ENCODE measurements at regions not wholly inside any gene's neighbourhood (a gene's known extent, or its start where the extent isn't known, plus 50 kb on each side); places are given as distances from the start of the nearest gene placed in this dataset.

- no peak for DNase-seq (ENCODE audit: low read depth in 3 of 3)
These were observed 259.5 kb downstream of the BRD1 start for GRCh38 chr22:49567899-49568750.

GRCh38 chr22:49566693-49567092 lies 261.0 kb downstream of the BRD1 start:
- no peak for DNase-seq (ENCODE audit: low read depth in 3 of 3)

GRCh38 chr22:49566141-49566541 lies 261.5 kb downstream of the BRD1 start:
- DNase-seq (ENCODE audit: low read depth in 3 of 3), result no peak

GRCh38 chr22:49565516-49565855 lies 262.2 kb downstream of the BRD1 start:
- no peak for DNase-seq (ENCODE audit: low read depth in 3 of 3)

- no peak for DNase-seq (ENCODE audit: low read depth in 3 of 3)
These were observed 262.8 kb downstream of the BRD1 start for GRCh38 chr22:49564666-49565515.

- no peak for DNase-seq (ENCODE audit: low read depth in 3 of 3)
These were observed 263.6 kb downstream of the BRD1 start for GRCh38 chr22:49564054-49564453.

- DNase-seq (ENCODE audit: low read depth in 3 of 3), result no peak
These were observed 264.9 kb downstream of the BRD1 start for GRCh38 chr22:49562685-49563249.

GRCh38 chr22:49561976-49562375 lies 265.7 kb downstream of the BRD1 start:
- DNase-seq (ENCODE audit: low read depth in 3 of 3), result no peak

- DNase-seq (ENCODE audit: low read depth in 3 of 3), result no peak
These were observed 266.3 kb downstream of the BRD1 start for GRCh38 chr22:49561338-49561737.

GRCh38 chr22:49555526-49555925 lies 272.1 kb downstream of the BRD1 start:
- DNase-seq (ENCODE audit: low read depth in 3 of 3), result no peak

GRCh38 chr22:49554741-49555140 lies 272.9 kb downstream of the BRD1 start:
- DNase-seq (ENCODE audit: low read depth in 3 of 3), result no peak

- DNase-seq (ENCODE audit: low read depth in 3 of 3), result no peak
These were observed 273.4 kb downstream of the BRD1 start for GRCh38 chr22:49554296-49554625.

GRCh38 chr22:49553518-49554295 lies 274.0 kb downstream of the BRD1 start:
- DNase-seq (ENCODE audit: low read depth in 3 of 3), result no peak

GRCh38 chr22:49553076-49553475 lies 274.6 kb downstream of the BRD1 start:
- no peak for DNase-seq (ENCODE audit: low read depth in 3 of 3)

- DNase-seq (ENCODE audit: low read depth in 3 of 3), result no peak
These were observed 275.6 kb downstream of the BRD1 start for GRCh38 chr22:49551897-49552614.

GRCh38 chr22:49551446-49551845 lies 276.2 kb downstream of the BRD1 start:
- no peak for DNase-seq (ENCODE audit: low read depth in 3 of 3)

GRCh38 chr22:49550766-49551362 lies 276.8 kb downstream of the BRD1 start:
- DNase-seq (ENCODE audit: low read depth in 3 of 3), result no peak

- no peak for DNase-seq (ENCODE audit: low read depth in 3 of 3)
These were observed 277.6 kb downstream of the BRD1 start for GRCh38 chr22:49550141-49550430.

GRCh38 chr22:49549256-49550140 lies 278.2 kb downstream of the BRD1 start:
- DNase-seq (ENCODE audit: low read depth in 3 of 3), result no peak

All from stimulated activated CD4-positive, alpha-beta T cell treated with anti-CD3 and anti-CD28 coated beads, TNF-alpha, amount 100 ng/mL, for 48 hours (primary cell).